Tibial artery (tissue), 4 donors: ENCODE measurements at regions not wholly inside any gene's neighbourhood (a gene's known extent, or its start where the extent isn't known, plus 50 kb on each side); places are given as distances from the start of the nearest gene placed in this dataset.

Experiments used
- DNase-seq, 2 donors: peaks; one replicate each; pipeline ENCODE4 v3.0.0-alpha.2; 2019
- H3K27ac ChIP-seq, 2 donors: fragments of 200-600 bp; sonication (generic) in 1 of 2; 1 replicate in 1 of 2; 2 replicates in 1 of 2; pipeline ENCODE4 v1.5.1; 2018 to 2019; ENCODE audit warnings: mild to moderate bottlenecking in 1 of 2
- H3K27me3 ChIP-seq, 2 donors: fragments of 200-600 bp; sonication (generic) in 1 of 2; one replicate each; pipeline versions ENCODE4 v1.5.1 to v1.6.0; 2016 to 2019
- H3K36me3 ChIP-seq, 3 donors: fragments of 200-600 bp; sonication (generic) in 2 of 3; one replicate each; pipeline ENCODE4 v1.5.1; 2016 to 2019; ENCODE audit warnings: mild to moderate bottlenecking in 2 of 3
- H3K4me1 ChIP-seq, 4 donors: fragments of 200-600 bp; sonication (generic) in 2 of 4; 1 replicate in 3 of 4; 2 replicates in 1 of 4; pipeline ENCODE4 v1.5.1; 2016 to 2019
- H3K4me3 ChIP-seq, 2 donors: fragments of 200-600 bp; sonication (generic) in 1 of 2; 1 replicate in 1 of 2; 2 replicates in 1 of 2; pipeline ENCODE4 v1.5.1; 2018 to 2019; ENCODE audit warnings: mild to moderate bottlenecking in 2 of 2
- H3K9me3 ChIP-seq, 3 donors: fragments of 200-600 bp; sonication (generic) in 1 of 3; one replicate each; pipeline ENCODE4 v1.5.1; 2016 to 2019
- CTCF ChIP-seq, 2 experiments: fragments of 200-600 bp in 1 of 2; fragments of 450-650 bp in 1 of 2; IDR thresholded peaks; one replicate each; pipeline ENCODE4 v1.5.1; 2017 to 2019; ENCODE audit warnings: antibody characterized with exemption in 2 of 2, mild to moderate bottlenecking in 1 of 2, moderate library complexity in 1 of 2
- intact Hi-C: fragments of 100-400 bp; cut with DNase I; formaldehyde crosslinking; loops from one replicate; pipeline ENCODE4 v1.15.0; 2023; ENCODE audit warnings: low total_unique reads

DNA sequence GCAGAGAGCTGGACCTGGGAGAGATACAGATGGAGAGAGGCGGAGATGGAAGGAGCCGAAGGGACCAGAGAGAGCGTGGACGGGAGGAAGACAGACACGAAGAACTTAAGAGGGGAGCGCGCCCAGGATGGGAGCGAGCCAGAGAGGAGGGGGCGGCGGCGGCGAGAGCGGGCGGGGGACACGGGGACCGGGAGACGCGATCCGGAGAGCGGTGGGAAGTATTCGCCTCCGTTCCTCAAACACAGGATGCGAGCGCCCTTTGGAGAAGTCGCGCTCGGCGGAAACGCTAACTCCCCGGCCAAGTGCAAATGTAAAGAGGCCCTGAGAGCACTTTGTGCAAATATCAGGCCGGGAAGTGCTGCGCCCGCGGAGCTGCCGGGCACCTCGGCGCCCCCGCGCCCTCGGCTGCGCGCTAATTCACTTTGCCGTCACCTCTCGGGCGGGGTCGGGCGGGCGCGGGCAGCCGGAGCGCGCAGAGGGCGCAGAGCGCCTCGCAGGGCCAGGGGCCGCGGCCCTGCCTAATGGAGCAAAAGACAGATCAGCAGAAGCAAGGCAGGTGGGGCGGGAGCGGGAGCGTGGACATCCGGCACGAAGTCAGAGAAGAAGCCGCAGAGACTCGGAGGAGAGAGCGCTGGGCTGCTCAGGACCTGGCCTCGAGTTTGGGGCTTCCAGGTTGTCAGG is 281.2 kb downstream of the RRAGC start:
- Histone ChIP-seq H3K4me3 (no peak overlapping the region), H3K4me1 (peaks cover 0 to 6% (median 0%) of the 10 kb centered on the region in 4 donors), H3K27ac (no peak overlapping the region), H3K36me3 (no peaks in the 10 kb centered on the region), H3K27me3 (peaks cover 0 to 59% of the 10 kb centered on the region in 2 donors), H3K9me3 (no peaks in the 10 kb centered on the region)
- intact Hi-C loops, result no loop called here
- no peak for DNase-seq
- TF ChIP-seq CTCF (IDR thresholded peaks at IDR 0.05), result no peak

DNA sequence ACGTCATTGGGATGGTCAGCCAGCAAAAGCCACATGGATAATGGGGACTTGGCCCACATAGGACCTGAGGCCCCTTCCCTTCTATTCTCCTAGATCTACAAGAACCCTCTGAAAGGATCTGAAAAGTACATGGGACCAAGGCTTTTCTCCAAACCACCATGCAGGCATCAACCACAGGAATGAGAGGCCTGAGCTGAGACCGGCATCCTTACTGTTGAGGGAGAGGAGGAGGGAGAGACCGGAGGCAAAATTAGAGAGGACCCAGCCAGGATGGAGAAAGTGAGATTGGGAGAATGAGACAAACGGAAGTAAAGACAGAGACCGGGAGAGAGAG is 281.7 kb downstream of the RRAGC start:
- H3K27me3 ChIP-seq, result peaks cover 0 to 59% of the 10 kb centered on the region in 2 donors
- no peaks in the 10 kb centered on the region for H3K9me3 ChIP-seq
- H3K36me3 ChIP-seq, result no peaks in the 10 kb centered on the region
- intact Hi-C loops, result no loop called here
- H3K4me1 ChIP-seq, result peaks cover 0 to 6% (median 0%) of the 10 kb centered on the region in 4 donors
- no peak overlapping the region for H3K27ac ChIP-seq
- no peak for TF ChIP-seq CTCF (IDR thresholded peaks at IDR 0.05)
- H3K4me3 ChIP-seq, result no peak overlapping the region
- no peak for DNase-seq

- intact Hi-C loops, result no loop called here
- peaks cover 0 to 57% of the 10 kb centered on the region in 2 donors for H3K27me3 ChIP-seq
- TF ChIP-seq CTCF (IDR thresholded peaks at IDR 0.05), result no peak
- DNase-seq, result no peak
- no peak overlapping the region for H3K27ac ChIP-seq
- H3K9me3 ChIP-seq, result no peaks in the 10 kb centered on the region
- no peak overlapping the region for H3K4me3 ChIP-seq
- H3K4me1 ChIP-seq, result peaks cover 0 to 6% (median 0%) of the 10 kb centered on the region in 4 donors
- no peaks in the 10 kb centered on the region for H3K36me3 ChIP-seq
These were observed 282.2 kb downstream of the RRAGC start for GRCh38 chr1:38577385-38577784.

GRCh38 chr1:38576241-38576640 is 283.3 kb downstream of the RRAGC start:
- no peak for DNase-seq

DNA sequence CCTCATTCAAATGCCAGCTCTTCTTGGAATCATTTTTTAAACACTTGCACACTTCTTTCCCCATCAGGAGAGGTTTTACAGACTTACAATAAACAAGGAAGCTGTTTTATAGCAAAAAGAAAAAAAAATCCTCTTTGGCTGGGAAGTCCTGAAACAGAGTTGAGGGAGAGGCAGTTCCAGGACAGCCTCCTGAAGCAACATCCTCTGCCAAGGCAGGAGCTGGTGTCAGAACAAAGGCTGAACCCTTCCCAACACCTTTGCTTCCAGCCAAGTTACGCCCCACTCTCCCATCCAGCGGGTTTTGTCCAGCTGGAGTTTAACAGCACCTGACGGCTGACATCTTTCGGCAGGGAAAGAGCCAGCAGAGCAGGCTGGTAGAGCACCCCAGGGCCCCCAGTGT is 287.8 kb downstream of the RRAGC start:
- no peaks in the 10 kb centered on the region for H3K9me3 ChIP-seq

More at GRCh38 chr1:38576241-38576640, 283.3 kb downstream of the RRAGC start:
- Histone ChIP-seq H3K27me3 (peaks cover 0 to 56% of the 10 kb centered on the region in 2 donors), H3K36me3 (no peaks in the 10 kb centered on the region), H3K9me3 (no peaks in the 10 kb centered on the region), H3K4me1 (peaks cover 0 to 9% (median 0%) of the 10 kb centered on the region in 4 donors), H3K4me3 (no peak overlapping the region), H3K27ac (no peak overlapping the region)
- intact Hi-C loops, result no loop called here
- no peak for TF ChIP-seq CTCF (IDR thresholded peaks at IDR 0.05)

More for the DNA sequence above, 287.8 kb downstream of the RRAGC start:
- intact Hi-C loops, result no loop called here
- TF ChIP-seq CTCF (IDR thresholded peaks at IDR 0.05), result no peak
- no peak overlapping the region for H3K27ac ChIP-seq
- H3K36me3 ChIP-seq, result no peaks in the 10 kb centered on the region
- peaks cover 0 to 40% of the 10 kb centered on the region in 2 donors for H3K27me3 ChIP-seq
- no peak for DNase-seq
- peaks cover 0 to 3% (median 0%) of the 10 kb centered on the region in 4 donors for H3K4me1 ChIP-seq
- no peak overlapping the region for H3K4me3 ChIP-seq
